ENCODE measurements at regions not wholly inside any gene's neighbourhood (a gene's known extent, or its start where the extent isn't known, plus 50 kb on each side); places are given as distances from the start of the nearest gene placed in this dataset.

DNA sequence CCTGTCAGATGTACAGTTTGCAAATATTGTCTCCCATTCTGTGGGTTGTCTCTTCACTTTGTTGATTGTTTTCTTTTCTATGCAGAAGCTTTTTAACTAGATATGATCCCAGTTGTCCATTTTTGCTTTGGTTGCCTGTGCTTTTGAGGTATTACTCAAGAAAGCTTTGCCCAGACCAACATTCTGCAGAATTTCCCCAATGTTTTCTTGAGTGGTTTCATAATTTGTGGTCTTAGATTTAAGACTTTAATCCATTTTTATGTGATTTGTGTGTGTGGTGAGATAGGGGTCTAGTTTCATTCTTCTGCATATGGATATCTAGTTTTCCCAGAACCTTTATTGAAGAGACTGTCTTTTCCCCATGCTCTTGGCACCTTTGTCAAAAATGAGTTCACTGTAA, 116.9 kb downstream of the DUSP10 start:
- TF ChIP-seq, protein P1, sequence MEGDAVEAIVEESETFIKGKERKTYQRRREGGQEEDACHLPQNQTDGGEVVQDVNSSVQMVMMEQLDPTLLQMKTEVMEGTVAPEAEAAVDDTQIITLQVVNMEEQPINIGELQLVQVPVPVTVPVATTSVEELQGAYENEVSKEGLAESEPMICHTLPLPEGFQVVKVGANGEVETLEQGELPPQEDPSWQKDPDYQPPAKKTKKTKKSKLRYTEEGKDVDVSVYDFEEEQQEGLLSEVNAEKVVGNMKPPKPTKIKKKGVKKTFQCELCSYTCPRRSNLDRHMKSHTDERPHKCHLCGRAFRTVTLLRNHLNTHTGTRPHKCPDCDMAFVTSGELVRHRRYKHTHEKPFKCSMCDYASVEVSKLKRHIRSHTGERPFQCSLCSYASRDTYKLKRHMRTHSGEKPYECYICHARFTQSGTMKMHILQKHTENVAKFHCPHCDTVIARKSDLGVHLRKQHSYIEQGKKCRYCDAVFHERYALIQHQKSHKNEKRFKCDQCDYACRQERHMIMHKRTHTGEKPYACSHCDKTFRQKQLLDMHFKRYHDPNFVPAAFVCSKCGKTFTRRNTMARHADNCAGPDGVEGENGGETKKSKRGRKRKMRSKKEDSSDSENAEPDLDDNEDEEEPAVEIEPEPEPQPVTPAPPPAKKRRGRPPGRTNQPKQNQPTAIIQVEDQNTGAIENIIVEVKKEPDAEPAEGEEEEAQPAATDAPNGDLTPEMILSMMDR (conservative IDR thresholded peaks at IDR 0.05 in 1 of 2, IDR thresholded peaks at IDR 0.05 in 1 of 2; ENCODE audit: low read depth in 1 of 2, low read length in 2 of 2) = no peak
- TF ChIP-seq EZH2 (IDR thresholded peaks at IDR 0.05; ENCODE audit: low read length, missing control alignments) = no peak
